A172 (cell line): ENCODE measurements at regions not wholly inside any gene's neighbourhood (a gene's known extent, or its start where the extent isn't known, plus 50 kb on each side); places are given as distances from the start of the nearest gene placed in this dataset.
"Not testable (repeated sequence)": the region's sequence is repeated elsewhere in the genome, so short reads cannot be mapped to it uniquely, and the experiment has no call there.

Source experiments
- DNase-seq: peaks from one replicate; pipeline ENCODE4 v3.0.0-alpha.2; 2015; ENCODE audit warnings: low spot score

DNA sequence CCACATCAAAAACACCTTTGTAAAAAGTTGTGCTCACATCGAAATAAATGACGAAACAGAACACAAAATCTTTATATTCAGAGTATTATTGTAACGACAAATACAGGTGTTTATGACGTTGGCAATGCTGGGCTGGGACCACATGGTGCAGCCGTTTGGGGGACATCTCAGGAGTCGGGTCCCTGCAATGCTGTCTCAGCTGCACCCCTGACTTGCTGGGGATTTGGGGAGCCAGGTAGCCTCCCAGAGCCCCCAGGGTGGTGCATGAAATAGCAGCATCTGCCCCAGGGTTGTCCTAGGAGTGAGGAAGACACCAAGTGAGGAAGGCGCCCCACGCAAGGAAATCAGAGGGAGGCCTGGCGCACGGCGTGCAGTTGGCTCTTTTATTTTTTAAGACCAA lies 1526.8 kb downstream of the BRD1 start:
- DNase-seq = no peak

DNA sequence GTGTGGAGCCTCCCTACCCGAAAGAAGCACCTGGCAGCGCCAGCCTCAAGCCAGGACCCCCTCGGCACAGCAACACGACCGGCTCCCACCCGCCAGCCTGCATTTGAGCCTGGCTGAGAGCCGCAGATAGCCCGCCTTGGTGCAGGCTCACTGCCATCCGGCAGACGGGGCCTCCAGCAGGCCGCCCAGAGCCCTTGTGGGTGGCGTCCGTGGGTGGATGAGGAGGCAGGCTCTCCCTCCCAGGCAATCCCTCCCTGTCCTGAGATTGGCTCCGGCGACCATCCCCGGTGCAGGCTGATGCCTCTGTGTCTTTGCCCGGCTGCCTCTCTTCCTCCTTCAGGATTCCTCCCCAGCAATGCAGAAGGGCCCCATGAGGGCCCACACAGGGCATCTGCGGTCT lies 1527.9 kb downstream of the BRD1 start:
- DNase-seq = no peak

DNA sequence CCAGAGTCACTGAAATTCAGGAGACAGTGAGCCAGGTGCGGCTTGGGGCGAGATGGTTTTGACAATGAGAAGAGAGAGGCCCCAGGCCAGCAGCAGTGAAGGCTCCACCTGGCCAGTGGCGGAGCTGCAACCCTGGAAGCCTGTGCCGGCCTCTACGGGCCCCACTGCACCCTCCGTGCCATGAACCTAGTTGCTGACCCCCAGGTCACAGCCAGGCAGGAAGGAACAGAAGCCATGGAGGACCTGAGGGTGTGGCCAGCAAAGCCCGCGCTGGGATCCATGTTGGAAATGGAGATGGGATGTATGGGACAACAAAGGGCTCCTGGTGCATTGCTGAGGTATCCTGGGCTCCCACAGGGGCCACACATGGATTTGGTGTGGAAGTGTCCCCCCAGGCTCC lies 1528.5 kb downstream of the BRD1 start:
- no peak for DNase-seq

DNA sequence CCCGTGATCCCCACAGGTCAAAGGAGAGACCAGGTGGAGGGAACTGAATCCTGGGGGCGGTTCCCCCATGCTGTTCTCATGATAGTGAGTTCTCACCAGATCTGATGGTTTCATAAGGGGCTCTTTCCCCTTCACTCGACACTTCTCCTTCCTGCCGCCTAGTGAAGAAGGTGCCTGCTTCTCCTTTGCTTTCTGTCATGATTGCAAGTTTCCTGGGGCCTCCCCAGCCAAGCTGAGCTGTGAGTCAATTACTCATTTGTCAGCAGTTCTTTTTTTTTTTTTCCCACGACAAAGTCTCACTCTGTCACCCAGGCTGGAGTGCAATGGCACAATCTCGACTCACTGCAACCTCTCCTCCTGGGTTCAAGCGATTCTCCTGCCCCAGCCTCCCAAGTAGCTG lies 1530.4 kb downstream of the BRD1 start:
- DNase-seq = no peak

DNA sequence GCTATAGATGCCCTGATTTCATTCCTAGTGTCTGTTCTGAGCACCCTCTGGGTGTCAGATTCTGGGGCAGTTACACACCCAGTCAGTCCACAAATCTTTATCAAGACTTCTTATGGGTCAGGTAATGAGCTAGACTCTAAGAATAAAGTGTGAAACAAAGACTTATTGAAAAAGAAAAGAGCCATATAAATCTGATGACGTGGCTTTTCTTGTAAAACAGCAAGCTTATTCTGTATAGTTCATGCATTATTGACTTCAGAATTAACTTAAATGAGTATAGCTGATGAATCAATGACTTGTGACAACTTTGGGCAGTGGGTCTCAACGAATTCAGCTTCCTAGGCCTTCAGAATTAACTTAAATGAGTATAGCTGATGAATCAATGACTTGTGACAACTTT lies 1527.5 kb downstream of the TBC1D22A start:
- not testable (repeated sequence) for DNase-seq

DNA sequence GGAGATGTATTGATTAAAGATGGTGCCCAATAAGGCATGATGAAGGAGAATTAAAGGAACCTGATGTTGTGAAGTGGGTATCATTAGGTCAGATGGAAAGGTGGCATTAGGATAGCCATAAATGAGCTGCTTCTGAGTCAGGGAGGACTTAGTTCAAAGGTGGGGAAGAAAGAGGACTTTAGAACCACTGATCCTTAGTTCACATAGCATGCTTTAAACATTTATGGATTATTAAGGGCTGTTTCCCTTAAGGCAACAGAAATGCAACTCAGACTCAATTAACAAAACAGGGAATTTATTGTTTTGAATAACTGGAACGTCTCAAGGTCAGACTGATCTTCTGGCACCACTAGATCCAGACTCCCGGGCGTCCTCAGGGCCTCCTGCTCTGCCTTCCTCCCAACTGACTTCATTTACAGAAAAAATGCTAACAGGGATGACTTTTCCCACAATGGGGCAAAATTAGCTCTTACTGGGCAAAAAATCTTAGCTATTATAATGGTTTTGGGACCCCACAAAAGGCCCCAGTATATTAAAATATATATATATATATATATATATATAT lies 1526.0 kb downstream of the TBC1D22A start:
- DNase-seq = no peak

DNA sequence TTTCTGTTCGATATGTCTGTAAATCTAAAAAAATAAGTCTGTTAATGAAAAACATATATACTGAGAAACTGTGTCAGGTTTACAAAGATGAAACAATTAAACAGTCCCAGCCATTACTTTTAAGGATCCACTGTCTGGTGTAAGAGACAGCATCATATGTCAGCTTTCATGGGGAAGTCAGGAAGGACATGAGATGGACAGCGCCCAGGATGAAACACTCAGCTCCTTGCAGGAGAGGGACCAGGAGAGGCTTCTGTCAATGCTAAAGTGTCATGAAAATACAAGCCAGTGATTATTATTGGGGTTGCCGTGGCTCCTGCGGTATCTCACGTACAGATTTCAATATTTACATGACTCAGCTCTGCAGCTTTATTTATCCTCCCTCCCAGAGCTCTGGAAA lies 1524.6 kb downstream of the TBC1D22A start:
- DNase-seq = no peak

DNA sequence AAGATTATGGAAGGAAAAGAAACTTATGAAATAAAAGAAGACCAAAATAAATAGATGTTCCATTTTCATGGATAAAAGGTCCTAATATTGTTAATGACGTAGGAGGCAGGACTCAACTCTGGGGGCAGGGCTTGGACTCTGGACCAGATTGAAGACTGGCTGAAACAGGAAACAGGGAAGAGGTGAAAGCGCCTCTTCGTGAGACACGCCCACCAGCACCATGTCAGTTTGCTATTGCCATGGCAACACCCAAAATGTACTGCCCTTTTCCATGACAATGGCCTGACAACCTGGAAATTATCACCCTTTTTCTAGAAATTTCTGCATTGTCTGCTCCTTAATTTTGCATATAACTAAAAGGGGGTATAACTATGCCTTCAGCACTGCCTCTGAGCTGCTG lies 1522.2 kb downstream of the TBC1D22A start:
- DNase-seq = no peak

DNA sequence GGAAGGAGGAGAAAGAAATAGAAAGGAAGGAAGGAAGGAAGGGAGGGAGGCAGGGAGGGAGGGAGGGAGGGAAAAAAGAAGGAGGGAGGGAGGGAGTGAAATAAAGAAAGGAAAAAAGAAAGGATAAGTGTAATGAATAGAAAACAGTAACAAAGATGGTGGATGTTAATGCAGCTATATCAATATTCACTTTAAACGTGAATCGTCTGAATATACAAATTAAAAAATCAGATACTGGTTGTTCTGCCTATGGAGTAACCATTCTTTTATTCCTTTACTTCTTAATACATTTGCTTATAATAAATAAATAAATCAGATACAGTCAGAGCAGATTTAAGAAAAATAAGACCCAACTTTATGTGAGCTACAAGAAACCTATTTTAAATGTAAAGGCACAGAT lies 1520.4 kb downstream of the TBC1D22A start:
- DNase-seq = no peak

DNA sequence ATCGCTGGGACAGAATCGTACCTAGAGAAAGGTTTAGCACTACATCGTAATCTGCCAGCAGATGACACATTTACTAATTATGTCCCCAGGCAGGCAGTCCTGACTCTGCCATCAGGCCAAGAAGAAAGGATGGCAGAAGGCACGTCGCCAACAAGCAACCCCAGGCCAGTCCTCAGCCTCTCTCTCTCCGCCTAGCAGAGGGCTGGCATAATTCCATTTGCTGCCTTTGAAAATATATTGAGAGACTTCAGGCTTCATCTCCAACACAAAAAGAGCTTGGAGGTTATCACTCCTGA lies 1517.0 kb downstream of the TBC1D22A start:
- DNase-seq = no peak

DNA sequence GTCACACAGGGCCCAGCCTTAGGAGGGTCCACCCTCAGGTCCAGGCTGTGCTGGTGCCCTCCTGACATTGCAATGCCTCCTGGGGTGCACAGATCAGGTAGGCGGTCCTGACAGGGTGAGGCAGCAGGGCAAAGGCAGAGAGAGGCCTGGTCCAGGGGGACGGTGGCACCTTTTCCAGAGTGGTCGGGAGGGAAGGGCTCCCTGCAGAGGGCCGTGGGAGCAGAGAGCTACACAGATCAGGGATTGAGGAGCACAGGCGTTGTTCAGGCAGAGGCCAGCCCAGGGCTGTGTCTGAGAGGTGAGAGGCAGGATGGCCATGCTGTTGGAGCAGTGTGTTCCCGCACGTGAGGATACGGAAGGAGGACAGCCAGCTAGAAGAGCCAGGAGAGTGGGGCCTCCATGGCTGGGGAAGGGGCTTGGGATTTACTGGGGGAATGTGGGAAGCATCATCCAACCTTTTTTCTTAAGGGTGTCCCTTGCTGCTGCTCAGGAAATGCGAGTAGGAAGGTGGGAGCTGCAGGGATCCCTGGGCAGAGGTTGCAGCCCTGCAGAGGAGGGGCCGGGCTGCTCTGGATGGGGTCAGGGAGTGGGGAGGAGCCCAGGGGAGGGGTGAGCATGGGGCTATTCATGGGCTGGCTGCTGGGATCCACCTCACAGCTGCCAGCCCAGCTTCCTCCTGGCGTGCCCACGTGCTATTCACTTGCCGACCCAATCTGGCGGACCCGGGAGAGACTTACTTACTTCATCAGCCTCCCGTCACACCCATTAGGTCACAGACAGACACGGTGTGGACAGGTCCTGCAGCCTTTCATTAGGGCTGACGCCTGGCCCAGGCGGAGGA lies 1516.4 kb downstream of the TBC1D22A start:
- no peak for DNase-seq

DNA sequence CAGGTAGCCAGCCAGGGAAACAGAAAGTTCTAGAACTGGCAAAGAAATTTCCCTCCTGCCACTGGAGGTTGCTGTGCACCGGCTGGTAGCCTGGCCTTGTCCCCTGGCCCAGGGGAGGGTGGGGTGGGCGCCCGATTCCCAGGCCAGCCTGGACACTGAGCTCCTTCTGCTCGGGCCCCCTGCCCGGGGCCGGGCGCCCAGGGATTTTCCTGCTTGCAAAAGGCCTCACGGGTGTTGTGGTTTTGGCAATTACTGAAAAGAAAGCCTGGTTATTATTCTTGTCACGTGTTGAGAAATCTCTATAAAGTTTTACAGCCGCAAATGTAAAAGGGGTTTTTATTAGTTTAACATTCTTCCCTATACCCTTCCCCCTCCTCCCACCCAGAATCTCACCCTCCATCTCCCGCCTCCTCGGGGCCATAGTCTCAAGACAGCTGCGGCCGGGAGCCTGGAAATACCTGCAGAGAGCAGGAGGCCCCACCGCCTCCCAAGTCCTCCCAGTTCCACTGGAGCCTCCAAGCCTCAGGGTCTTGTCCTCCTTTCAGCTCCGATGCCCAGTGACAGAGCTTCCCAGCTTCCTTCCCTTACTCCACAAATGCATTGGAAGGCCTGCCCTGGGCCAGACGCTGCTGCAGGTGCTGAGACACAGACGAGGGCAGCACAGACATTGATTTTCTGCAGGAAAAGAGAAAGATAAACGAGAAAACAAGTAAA lies 1515.6 kb downstream of the TBC1D22A start:
- no peak for DNase-seq

DNA sequence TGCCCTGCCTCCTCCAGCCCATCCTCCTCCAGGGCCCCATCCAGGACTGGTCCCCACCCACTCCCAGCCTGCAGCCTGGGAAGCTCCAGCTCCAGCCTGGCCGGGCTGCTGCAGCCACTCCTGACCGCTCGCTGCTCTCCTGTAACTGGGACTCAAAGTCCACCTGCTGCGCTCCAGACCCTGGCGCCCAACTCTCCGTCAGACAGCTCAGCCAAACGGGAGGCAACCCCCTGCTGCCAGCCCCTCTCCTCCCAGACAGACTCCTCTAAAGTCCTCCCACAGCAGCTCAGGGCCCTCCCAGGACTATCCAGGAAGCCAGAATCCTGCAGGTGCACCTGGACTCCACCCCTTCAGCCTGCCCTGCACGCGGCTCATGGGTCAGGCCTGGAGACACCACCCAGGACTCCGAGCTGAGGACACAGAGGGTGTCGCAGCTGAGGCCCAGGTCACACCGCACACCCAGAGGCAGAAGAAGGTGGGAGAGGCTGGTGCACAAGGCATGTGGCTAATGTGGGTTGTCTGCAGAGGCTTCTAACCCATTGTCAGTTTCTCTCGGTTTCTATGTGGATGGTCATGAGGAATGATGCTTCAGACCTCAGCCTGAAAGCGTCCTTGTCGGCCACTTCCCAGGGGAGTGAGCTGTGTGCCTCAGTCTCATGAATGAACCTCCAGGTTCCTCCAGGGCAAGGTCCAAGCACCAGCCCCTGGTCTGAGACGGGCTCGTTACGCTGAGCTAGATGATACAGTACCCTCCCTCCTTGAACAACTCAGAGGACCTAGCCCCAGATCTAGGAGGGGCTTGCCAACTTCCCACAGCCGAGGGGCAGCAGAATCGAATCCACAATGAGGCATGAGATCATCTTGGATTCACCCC lies 1514.8 kb downstream of the TBC1D22A start:
- DNase-seq = no peak

DNA sequence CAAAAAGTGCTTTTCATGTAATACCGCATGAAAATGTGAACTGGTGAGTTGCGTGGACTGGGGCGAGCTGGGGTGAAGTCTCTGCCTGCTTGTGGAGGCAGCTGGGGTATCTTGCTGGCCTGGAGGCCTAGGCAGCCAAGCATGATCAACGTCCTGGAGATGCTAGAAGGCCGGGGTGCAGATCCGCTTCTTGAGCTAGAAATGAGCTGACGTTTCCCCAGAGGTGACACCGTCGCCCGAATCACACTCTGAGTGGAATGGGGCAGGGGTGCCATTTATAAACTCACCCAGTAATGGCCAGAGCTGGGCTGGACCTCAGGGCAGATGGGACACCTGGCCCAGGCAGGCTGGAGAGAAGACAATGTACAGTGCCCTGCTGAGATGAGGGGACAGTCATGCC lies 1513.0 kb downstream of the TBC1D22A start:
- no peak for DNase-seq

DNA sequence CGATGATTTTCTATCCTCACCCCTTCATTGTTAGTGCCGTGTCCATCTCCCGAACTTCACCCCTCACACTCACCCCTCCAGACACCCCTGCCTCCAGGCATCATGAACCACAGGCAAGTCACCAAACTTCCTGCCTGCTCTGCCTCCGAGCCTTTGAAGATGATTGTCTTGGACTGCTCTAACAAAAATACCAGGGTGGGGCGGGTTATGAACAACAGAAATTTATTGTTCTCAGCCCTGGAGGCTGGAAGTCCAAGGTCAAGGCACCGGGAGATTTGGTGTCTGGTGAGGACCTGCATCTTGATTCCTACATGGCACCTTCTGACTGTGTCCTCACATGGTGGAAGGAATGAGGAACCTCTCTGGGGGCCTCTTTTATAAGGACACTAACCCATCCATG lies 1508.3 kb downstream of the TBC1D22A start:
- no peak for DNase-seq

DNA sequence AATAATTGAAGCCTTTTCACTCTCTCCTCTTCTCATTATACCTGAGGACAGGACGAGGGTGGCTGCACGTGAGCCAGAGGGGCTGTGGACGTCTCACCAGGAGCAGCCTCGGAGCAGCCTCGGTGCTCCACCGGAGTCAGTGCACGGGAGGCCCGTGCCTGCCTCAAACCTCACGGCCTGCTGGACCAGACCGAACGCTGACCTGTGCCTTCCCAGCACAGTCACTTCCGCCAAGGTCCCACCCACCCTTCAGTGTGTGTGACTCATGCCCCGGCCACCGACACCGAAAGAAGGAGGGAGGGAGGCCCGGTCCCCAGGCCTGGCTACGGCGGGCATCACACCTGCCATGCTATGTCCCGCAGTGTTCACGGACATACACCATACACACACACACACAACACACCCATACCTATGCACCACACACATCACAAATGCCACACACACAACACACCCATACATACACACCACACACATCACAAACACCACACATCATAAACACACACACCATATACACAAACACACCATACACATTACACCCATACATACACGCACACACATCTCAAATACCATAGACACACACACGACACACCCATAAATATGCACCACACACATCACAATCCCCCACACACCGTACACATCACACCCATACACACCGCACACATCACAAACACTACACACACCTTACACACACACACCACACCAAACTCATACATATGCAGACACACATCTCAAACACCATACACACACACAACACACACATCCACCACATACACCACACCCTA lies 1506.5 kb downstream of the TBC1D22A start:
- DNase-seq = peak; percentile 49

DNA sequence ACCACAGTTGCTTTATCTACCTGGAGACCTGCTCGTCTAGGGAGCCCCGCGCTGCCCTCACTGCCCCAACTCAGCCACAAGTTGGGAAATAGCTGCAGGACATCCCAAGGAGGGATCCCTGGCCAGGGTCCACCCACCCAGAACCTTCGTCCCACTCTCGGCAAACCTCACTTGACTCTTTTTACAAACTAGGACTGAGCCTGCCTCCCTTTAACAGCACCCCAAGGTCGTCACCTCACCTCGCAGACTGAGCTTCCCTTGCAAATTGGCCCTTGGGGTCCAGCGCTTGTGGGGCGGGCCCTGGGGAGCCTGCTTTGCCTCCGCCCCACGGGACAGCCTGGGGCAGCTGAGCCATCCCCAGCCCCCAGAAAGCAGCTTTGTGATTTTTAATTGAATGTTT lies 1505.8 kb downstream of the TBC1D22A start:
- no peak for DNase-seq

DNA sequence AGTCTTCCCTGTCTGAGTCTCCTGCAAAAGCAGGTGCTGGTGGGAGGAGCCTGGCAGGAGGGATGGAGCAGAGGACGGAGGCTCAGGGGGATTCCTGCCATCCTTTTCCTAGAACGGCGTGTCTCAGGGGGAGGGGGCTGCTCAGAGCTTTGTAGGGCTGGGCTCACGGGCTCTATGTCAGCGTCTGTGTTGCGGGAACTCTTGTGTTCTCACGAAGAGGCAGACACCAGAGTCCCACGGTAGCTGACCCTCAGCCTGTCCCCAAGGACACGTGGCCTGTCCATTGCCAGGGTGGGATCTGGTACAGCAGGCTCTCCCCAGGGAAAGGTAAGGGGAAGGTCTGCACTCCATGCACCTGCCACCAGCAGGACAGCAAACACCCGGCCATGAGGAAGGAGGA lies 1505.2 kb downstream of the TBC1D22A start:
- no peak for DNase-seq

DNA sequence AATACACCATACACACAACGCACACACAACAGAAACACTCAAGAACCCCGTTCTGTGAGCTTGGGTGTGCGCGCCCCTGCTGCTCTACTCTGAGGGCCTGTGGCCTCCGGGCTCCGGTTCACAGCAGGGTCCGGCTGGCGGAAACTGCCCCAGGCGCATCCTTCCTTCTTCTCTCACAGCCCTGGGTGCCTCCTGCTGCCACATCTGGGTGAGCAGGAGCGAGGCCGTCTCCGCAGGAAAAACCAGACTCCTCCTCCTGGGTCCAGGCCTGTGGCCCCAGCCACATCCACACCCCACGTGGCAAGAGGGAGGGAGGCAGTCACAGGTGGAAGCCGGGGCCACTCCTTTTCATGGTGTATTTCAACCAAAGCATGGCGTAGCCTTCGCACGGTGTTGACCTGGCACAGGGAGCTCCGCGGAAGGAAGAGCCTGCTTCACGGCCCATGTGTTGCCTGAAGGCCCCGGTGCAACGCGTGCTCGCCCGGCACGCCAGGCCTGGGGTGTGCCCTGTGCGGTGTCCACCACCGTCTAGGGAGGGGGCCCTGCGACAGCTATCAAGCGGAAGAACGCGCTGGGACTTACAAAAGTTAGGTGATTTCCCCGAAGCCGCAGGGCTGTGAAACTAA lies 1502.7 kb downstream of the TBC1D22A start:
- no peak for DNase-seq

DNA sequence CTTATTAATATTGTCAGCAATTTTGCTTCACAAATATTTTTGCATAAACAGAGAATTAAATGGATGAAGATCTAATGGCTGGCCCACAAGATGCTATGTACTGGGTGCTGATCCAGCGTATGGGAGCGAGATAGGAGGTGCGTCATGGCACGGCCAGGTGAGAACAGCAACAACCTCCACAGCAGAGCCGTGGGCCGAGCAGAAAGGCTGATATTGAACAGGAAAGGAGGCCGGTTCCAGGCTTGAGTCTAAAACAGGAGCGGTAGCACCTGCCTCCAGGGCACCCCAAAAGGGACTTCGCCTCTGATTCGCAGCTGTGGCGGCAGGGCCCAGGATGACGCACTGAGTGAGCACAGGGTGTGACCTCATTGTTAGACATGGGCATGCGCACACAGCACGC lies 1502.1 kb downstream of the TBC1D22A start:
- no peak for DNase-seq

DNA sequence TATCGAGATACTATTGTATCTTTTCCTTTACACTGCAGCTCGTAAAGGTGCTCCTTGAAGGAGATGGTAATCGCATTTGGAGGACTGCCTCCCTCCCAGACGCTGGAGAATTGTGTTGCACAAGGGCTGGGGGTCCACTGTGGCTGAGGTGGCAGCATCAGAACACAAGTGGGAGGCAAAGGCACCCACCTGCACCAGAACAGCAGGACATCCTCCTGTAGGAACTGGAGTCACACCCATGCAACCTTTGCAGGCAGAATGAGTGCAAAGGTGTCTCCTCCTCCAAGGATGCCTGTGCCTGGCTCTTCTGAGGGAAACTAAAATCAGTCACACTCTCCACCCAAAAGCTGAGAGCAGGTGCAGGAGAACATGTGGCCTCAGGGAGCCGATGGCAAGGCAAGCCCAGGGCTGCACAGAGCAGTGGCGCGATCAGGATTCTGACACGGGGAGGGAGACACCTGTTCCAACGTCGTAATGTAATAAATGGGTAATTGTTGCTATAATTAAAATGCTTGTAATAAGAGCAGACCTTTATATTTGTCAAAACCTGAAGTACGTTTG lies 1501.4 kb downstream of the TBC1D22A start:
- DNase-seq = no peak
